Omental fat pad (tissue), 3 donors: ENCODE measurements at regions not wholly inside any gene's neighbourhood (a gene's known extent, or its start where the extent isn't known, plus 50 kb on each side); places are given as distances from the start of the nearest gene placed in this dataset.
A peak's percentile ranks its signal among the peaks of the same experiment; 100 is the strongest.
"Not testable (repeated sequence)": the region's sequence is repeated elsewhere in the genome, so short reads cannot be mapped to it uniquely, and the experiment has no call there.

Experiments used
- ATAC-seq: fragments of 150-250 bp; one replicate; pipeline ENCODE4 v1.9.1; 2016; ENCODE audit warnings: mild to moderate bottlenecking, moderate library complexity; ENCODE audit not compliant: low FRiP score
- DNase-seq: peaks from one replicate; pipeline ENCODE4 v3.0.0-alpha.2; 2019; ENCODE audit warnings: low spot score
- CTCF ChIP-seq, 3 donors: fragments of 450-650 bp; IDR thresholded peaks; one replicate each; pipeline ENCODE4 v1.5.1; 2016 to 2017; ENCODE audit warnings: antibody characterized with exemption in 3 of 3, mild to moderate bottlenecking in 3 of 3, moderate library complexity in 2 of 3

GRCh38 chr4:22596409-22596808 lies 80.5 kb upstream of the ADGRA3 start:
- DNase-seq (no peak), ATAC-seq (no peak)
- TF ChIP-seq CTCF (IDR thresholded peaks at IDR 0.05), result no peak

DNA sequence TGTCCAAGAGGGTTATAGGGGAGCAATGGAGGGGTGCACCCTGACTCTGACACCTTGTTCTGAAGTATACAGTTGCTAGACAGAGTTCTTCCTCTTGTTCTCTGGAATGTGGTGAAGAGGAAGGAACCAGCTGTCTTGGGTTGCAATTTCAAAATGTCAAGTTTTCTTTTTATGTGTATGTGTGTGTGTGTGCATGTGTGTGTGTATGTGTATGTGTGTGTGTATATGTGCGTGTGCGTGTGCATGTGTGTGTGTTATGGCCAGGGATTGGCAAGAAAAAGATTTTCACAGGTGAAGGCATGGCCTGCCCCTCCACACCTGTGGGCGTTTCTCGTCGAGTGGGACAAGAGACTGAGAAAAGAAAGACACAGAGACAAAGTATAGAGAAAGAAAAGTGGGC lies 81.6 kb upstream of the ADGRA3 start:
- no peak for TF ChIP-seq CTCF (IDR thresholded peaks at IDR 0.05)
- DNase-seq (no peak), ATAC-seq (no peak)

GRCh38 chr4:22598113-22599047 lies 82.5 kb upstream of the ADGRA3 start:
- not testable (repeated sequence) for ATAC-seq

GRCh38 chr4:22599228-22599928 lies 83.5 kb upstream of the ADGRA3 start:
- DNase-seq, ATAC-seq: not testable (repeated sequence)

More at GRCh38 chr4:22598113-22599047, 82.5 kb upstream of the ADGRA3 start:
- not testable (repeated sequence) for DNase-seq

DNA sequence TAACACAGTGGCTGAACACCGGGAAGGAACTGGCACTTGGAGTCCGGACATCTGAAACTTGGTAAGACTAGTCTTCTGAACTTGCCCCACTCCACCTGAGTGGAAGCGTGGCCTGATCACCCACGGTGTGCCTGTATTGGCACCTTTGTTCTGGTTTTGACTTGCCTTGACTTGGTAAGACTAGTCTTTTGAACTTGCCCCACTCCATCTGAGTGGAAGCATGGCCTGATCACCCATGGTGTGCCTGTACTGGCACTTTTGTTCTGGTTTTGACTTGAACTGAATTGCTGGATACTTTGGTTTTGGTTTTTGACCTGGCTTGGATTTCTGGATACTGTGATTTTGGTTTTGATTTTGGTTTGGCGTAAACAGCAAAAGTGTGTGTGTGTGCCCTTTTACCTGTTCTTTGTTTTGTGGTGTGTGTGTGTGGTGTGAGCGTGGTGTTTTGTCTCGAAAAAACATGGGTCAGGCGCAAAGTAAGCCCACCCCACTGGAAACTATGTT lies 84.1 kb upstream of the ADGRA3 start:
- ATAC-seq, DNase-seq: not testable (repeated sequence)

DNA sequence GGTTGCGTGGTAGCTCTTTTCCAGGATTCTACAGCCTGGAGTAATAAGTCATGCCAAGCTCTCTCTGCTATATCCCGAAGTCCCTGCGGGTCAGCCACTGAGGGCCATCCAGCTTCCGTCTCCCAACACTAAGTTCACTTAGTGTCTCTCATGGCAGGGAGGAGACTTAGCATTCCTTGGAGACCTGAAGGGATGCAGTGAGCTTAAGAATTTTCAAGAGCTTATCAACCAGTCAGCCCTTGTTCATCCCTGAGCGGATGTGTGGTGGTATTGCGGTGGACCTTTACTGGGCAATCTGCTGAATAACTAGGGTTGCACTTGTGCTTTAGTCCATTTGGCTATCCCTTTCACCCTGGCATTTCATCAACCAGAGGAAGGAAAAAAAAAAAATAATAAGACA lies 85.8 kb upstream of the ADGRA3 start:
- not testable (repeated sequence) for DNase-seq, ATAC-seq

GRCh38 chr4:22607382-22607781 lies 85.4 kb upstream of the GBA3 start:
- ATAC-seq (peak; percentile 62), DNase-seq (no peak)
- TF ChIP-seq CTCF (IDR thresholded peaks at IDR 0.05), result no peak

- not testable (repeated sequence) for DNase-seq, ATAC-seq
Observed at GRCh38 chr4:22609951-22610525, 82.7 kb upstream of the GBA3 start.

DNA sequence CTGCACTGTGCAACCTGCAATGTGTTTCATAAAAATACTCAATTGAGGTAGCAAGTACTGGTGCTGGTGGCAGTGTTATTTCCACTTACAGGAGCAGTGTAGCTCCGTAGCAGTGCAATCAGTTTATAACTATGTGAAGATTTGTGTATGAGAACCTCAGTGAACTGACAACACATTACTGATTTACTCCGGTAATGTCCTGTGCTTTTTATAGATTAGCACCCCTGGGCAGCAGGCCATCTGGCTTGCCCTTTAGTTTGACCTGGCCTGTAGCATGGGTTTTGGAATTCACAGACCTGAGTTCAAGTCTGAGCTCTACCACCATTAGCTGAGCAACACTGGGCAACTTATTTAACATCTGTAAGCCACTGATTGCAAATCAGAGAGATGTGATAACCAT lies 78.6 kb upstream of the GBA3 start:
- no peak for ATAC-seq

More for the DNA sequence above, 78.6 kb upstream of the GBA3 start:
- TF ChIP-seq CTCF (IDR thresholded peaks at IDR 0.05), result no peak
- DNase-seq, result no peak
